ENCODE measurements at regions not wholly inside any gene's neighbourhood (a gene's known extent, or its start where the extent isn't known, plus 50 kb on each side); places are given as distances from the start of the nearest gene placed in this dataset.

DNA sequence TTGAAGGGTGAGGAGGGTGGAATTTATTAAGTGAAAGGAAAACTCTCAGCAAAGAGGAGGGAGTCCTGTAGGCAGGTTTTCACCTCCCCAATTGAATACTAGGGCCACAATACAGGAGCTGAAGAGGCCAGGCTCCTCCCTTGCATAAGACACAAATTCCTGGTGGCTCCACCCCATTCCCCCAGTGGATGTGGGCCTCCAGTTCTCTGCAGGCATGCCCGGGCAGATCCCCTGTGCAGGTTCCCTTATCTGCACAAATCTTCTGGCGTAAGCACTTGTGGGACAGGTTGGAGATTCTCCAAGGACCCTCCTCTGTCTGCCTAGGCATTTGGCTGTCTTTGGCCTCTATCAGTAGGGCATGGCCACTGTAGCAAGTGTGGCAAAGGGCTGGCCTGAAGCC lies 847.1 kb upstream of the MBL2 start:
- Histone ChIP-seq H3K4me3 (ENCODE audit: low read depth, low read length) (no peak overlapping the region), H3K4me2 (ENCODE audit: low read length) (no peak overlapping the region), H3K27ac (no peak overlapping the region), H3K79me2 (no peaks in the 10 kb centered on the region), H3K36me3 (ENCODE audit: control insufficient read depth, insufficient read depth, low read length) (no peaks in the 10 kb centered on the region), H3K27me3 (ENCODE audit: control insufficient read depth, insufficient read depth, low read length) (no peaks in the 10 kb centered on the region), H3K4me1 (peaks cover 5% of the 10 kb centered on the region), H3K9ac (no peak overlapping the region), H3K9me3 (ENCODE audit: control insufficient read depth, low read length) (no peaks in the 10 kb centered on the region), H2AFZ (peak overlapping the region; percentile 18)
- TF ChIP-seq CTCF (IDR thresholded peaks at IDR 0.05), result no peak

DNA sequence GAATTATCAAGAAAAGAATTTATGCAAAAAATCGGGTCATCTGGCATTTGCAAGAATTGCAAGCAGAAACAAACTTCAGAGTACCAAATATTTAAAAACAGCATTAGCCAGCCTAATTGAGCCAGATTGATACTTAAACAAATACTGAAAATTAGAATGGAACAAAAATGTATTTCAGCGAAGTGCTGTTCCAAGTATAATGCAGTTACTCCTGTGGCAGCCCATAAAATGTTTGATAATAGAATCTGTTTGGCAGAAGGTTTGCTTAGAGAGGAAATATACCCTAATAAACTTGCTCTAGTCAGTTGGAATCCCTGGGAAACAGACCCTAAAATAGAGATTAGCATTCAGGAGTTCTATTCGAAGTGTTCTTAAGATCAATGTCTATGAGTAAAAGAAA lies 835.1 kb upstream of the MBL2 start:
- no peak overlapping the region for H2AFZ ChIP-seq
- no peak for TF ChIP-seq CTCF (IDR thresholded peaks at IDR 0.05)

DNA sequence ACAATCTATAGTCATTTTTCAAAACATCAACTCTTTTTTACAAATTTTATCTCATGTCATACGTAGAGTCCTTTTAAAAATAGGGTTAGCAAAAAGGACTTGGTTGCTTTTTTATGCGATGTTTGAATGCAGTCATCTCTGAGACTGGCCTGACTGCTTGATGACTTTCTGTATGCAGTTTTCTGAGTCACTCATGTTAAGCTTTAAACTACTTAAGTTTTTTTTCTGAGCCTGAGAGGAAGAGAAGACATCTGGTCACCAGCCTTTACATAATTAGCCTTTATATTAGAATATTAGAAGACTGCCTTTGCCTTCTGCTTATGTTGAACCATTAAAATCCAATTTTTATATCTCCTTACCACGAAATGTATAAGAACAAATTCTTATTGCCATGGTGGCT lies 834.4 kb upstream of the MBL2 start:
- Histone ChIP-seq H3K9me3 (ENCODE audit: control insufficient read depth, low read length) (no peaks in the 10 kb centered on the region), H3K4me2 (ENCODE audit: low read length) (no peak overlapping the region), H2AFZ (no peak overlapping the region), H3K36me3 (ENCODE audit: control insufficient read depth, insufficient read depth, low read length) (no peaks in the 10 kb centered on the region), H3K79me2 (no peaks in the 10 kb centered on the region), H3K27me3 (ENCODE audit: control insufficient read depth, insufficient read depth, low read length) (no peaks in the 10 kb centered on the region), H3K27ac (no peak overlapping the region), H3K4me3 (ENCODE audit: low read depth, low read length) (no peak overlapping the region), H3K9ac (no peak overlapping the region), H3K4me1 (no peaks in the 10 kb centered on the region)
- no peak for TF ChIP-seq CTCF (IDR thresholded peaks at IDR 0.05)

More for the DNA sequence above, 835.1 kb upstream of the MBL2 start:
- no peak overlapping the region for H3K4me2 ChIP-seq (ENCODE audit: low read length)
- H3K79me2 ChIP-seq, result no peaks in the 10 kb centered on the region
- no peaks in the 10 kb centered on the region for H3K27me3 ChIP-seq (ENCODE audit: control insufficient read depth, insufficient read depth, low read length)
- H3K4me1 ChIP-seq, result no peaks in the 10 kb centered on the region
- H3K9me3 ChIP-seq (ENCODE audit: control insufficient read depth, low read length), result no peaks in the 10 kb centered on the region
- H3K36me3 ChIP-seq (ENCODE audit: control insufficient read depth, insufficient read depth, low read length), result no peaks in the 10 kb centered on the region
- H3K4me3 ChIP-seq (ENCODE audit: low read depth, low read length), result no peak overlapping the region
- H3K27ac ChIP-seq, result no peak overlapping the region
- no peak overlapping the region for H3K9ac ChIP-seq

GRCh38 chr10:53601260-53601875 lies 828.8 kb upstream of the MBL2 start:
- Histone ChIP-seq H3K4me3 (ENCODE audit: low read depth, low read length) (no peak overlapping the region), H3K27me3 (ENCODE audit: control insufficient read depth, insufficient read depth, low read length) (no peaks in the 10 kb centered on the region)

More at GRCh38 chr10:53601260-53601875, 828.8 kb upstream of the MBL2 start:
- Histone ChIP-seq H3K4me2 (ENCODE audit: low read length) (peak overlapping the region; percentile 26), H3K9me3 (ENCODE audit: control insufficient read depth, low read length) (no peaks in the 10 kb centered on the region), H3K79me2 (no peaks in the 10 kb centered on the region), H3K9ac (no peak overlapping the region), H3K27ac (no peak overlapping the region), H3K4me1 (no peaks in the 10 kb centered on the region), H3K36me3 (ENCODE audit: control insufficient read depth, insufficient read depth, low read length) (no peaks in the 10 kb centered on the region), H2AFZ (peak overlapping the region; percentile 59)
- TF ChIP-seq CTCF (IDR thresholded peaks at IDR 0.05), result peak; percentile 78

All from parathyroid adenoma (tissue), 2 donors.